CD4-positive, alpha-beta T cell treated with Interleukin-15 for 1 hour (primary cell): ENCODE measurements at regions not wholly inside any gene's neighbourhood (a gene's known extent, or its start where the extent isn't known, plus 50 kb on each side); places are given as distances from the start of the nearest gene placed in this dataset.
"Not testable (repeated sequence)": the region's sequence is repeated elsewhere in the genome, so short reads cannot be mapped to it uniquely, and the experiment has no call there.

Experiments
- DNase-seq: peaks from one replicate; pipeline ENCODE4 v3.0.0-alpha.2; 2020

DNA sequence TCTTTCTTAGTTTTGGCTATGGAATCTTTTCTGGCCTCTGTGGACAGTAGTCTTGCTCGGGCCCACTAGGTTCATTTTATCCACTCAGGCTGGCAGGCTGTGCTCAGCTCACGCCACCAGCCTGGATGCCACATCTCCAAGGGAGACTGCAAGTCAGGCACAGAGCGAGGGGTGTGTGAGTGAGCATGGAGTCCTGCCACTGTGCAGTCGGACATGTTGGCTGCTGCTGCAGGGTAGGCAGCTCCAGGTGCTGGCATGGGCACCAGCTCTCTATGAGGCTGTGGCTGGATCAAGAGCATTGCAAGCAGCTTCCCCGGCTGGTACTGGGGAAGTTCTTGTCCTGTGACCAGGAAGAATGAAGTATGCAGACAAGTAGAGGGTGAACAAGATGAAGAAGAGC lies 158.9 kb downstream of the PCTP start:
- DNase-seq: no peak

DNA sequence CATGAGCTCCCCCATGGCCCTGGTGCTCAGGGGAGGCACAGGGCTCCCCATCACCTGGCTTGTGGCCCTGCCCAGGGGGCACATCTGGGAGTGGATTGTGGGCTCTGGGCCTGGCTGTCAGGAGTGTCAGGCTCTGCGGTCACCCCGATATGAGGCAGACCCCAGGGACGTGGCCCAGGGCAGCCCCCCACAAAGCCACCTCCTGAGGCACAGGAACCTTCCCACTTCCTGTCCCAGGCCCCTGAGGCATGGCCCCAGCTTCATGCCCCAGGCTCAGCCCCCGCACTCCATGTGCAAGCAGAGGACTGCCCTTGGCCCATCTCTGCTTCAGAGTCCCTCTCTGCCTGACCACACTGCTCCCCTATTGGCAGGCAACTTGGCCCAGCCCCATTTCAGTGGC lies 160.3 kb downstream of the PCTP start:
- no peak for DNase-seq

DNA sequence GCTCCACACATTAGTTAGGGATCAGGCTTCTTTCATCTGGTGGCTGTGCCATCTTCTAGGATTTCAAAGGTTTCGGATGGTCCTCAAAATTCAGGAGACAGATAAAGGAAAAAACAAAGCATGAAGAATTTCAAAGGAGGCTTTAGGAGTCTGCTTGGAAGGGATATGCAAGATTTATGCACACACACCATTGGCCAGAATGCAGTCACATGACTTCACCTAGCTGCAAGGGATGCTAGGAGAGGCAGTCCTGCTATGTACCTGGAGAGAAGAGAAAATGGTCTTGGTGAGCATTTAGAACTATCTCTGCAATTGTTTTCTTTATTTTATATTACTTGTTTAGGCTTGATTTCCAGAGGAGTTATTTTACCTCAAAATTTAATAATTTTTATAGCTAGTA lies 174.6 kb downstream of the PCTP start:
- no peak for DNase-seq

DNA sequence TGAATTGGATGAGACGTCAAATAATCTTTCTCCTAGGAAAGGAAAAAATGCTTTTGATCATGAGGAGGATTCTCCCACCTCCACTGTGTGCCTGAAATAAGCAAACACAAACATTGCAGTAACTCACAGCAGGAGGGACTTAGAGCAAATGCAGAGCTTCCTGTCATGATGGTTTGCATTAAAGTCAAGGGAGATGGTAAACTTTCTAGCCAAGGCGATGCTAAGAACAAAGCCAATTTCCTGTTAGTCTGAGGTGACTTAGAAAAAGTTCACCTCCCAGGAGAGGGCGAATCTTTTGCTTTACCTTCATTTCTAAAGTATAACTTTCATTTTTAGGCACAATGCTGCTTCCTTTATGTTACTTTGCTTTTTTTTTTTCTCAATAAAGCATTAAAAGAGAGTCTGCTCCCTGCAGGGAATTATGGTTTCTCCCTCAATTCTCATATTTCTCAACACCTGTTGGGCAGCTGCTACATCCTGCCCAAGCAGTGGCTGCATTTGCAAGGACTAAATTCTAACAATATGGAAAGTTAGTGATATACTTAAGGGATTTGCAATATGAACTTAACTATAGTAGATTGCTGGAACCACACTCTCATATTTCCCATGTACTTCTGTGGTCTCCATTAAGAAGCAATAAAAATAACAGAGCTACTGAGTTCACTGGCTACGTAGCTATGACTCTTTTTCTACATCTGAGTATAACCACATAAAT lies 175.6 kb downstream of the PCTP start:
- DNase-seq: no peak

DNA sequence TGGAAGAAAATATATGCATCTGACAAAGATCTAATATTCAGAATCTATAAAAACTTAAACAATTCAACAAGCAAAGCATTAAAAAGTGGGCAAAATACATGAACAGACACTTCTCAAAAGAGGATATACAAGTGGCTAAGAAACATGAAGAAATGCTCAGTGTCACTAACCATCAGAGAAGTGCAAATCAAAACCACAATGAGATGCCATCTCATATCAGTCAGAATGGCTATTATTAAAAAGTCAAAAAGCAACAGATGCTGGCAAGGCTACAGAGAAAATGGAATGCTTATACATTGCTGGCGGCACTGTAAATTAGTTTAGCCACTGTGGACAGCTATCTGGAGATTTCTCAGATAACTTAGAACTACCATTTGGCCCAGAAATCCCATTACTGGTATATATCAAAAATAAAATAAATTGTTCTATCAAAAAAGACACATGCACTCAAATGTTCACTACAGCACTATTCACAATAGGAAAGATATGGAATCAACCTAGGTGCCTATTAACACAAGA lies 179.5 kb downstream of the PCTP start:
- no peak for DNase-seq

DNA sequence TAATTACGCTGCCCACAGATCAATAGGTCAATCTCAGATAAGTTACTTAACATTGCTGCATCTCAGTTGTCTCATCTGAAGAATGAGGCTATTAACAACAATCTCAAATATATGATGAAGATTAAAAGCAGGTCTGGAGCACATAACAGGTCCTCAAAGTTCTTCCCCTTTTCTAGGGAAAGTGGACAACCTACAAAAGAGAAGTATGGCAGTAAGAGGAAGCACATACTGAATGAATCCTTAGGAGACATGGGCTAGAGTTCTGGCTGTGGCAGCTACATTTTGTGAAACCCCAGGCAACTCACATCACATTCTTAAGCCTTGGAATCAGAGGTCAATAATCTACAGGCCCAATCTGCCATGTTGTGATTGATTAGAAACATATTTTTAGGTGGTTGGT lies 180.6 kb downstream of the PCTP start:
- no peak for DNase-seq

- no peak for DNase-seq
Observed at GRCh38 chr17:55932973-55933372, 182.1 kb downstream of the PCTP start.

GRCh38 chr17:55939181-55939810 lies 188.4 kb downstream of the PCTP start:
- not testable (repeated sequence) for DNase-seq

GRCh38 chr17:55959756-55960155 lies 193.5 kb upstream of the ANKFN1 start:
- no peak for DNase-seq

DNA sequence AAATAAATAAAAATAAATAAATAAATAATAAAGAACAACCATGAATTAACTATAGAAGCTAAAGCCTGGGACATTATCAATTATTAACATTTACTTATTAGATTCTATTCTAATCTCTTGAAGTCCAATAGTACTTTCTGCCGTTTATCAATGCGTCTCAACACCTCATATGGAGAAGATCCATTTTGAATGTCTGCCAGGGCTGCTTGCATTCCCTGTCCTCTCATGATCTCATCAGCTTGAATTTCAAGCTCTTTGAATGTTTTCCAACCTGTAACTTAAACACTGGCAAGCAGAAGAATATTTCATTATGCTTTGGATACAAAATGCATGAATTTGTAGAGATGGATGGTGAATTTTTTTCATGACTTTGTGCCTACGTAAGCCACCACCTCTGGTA lies 191.9 kb upstream of the ANKFN1 start:
- no peak for DNase-seq

- DNase-seq: no peak
Observed at GRCh38 chr17:55962951-55963401, 190.3 kb upstream of the ANKFN1 start.

GRCh38 chr17:55964191-55964590 lies 189.1 kb upstream of the ANKFN1 start:
- DNase-seq: no peak

- DNase-seq: no peak
Observed at GRCh38 chr17:55965051-55965450, 188.2 kb upstream of the ANKFN1 start.

- DNase-seq: no peak
Observed at GRCh38 chr17:55969562-55970324, 183.5 kb upstream of the ANKFN1 start.

DNA sequence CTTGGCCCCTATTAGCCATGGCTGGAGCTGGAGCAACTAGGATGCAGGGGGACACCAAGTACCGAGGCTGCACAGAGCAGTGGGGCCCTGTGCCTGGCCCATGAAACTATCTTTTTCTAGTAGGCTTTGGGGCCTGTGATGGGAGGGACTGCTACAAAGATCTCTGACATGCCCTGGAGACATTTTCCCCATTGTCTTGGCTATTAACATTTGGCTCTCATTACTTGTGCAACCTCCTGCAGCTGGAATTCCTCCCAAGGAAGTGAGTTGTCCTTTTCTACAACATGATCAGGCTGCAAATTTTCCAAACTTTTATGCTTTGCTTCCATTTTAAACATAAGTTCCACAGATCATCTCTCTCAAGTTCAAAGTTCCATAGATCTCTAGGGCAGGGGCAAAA lies 174.7 kb upstream of the ANKFN1 start:
- DNase-seq: no peak

DNA sequence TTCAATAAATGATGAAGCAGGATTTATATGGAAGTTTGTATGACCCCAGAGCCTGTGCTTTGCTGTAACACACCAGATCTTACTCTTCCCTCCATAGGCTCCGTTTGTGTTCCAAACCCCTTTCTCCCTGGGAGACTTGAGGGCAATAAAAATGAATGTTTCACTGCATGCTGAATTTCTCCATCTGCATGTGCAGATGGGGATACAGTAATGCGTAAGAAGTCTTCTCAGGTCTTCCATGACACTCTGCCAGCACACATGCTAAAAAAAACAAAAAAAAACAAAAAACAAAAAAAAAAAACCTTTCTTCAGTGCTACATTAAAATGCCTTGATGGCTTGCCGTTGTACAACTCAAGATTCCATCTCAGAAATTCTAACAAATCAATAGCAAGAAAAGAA lies 170.2 kb upstream of the ANKFN1 start:
- no peak for DNase-seq

- DNase-seq: no peak
Observed at GRCh38 chr17:55986817-55987216, 166.5 kb upstream of the ANKFN1 start.

DNA sequence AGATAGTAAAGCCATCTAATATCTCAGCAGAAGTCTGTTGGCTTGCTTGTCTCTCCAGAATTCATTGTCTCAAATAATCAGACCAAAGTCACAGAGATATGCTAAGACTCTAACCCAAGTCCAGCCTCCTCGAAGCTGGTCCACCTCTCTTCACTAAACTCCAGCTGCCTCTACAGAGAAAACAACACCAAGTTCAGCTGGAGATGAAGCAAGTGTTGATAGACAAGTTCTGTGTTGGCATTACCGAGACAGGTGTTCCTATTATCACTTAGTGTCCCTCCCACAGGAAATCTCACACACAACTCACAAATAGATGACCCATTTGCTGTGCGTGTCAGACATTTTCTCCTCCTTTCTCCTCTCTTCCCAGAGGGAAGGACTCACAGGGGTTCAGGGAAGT lies 164.4 kb upstream of the ANKFN1 start:
- no peak for DNase-seq

- DNase-seq: no peak
Observed at GRCh38 chr17:55990332-55991006, 162.8 kb upstream of the ANKFN1 start.

- DNase-seq: no peak
Observed at GRCh38 chr17:55996826-55997225, 156.4 kb upstream of the ANKFN1 start.

DNA sequence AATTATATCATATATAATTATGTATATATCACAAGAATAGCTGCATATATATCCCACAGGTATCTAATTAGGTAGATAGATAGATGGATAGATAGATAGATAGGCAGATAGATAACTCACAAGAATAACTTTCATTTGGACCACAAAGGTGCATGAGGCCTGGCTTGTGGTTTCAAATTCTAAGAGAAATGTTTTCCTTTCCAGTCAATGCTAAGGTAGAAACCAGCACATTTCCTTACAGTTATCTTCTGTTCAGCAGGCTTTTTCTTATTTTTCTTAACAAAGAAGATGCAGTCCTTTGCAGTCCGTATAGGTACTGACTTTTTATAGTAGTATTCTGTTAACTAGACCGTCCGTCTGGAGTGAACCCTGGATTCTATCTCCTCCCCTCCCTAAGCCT lies 152.9 kb upstream of the ANKFN1 start:
- no peak for DNase-seq

- peak; percentile 28 for DNase-seq
Observed at GRCh38 chr17:56002656-56003055, 150.6 kb upstream of the ANKFN1 start.
